HepG2 (cell line): ENCODE measurements at regions not wholly inside any gene's neighbourhood (a gene's known extent, or its start where the extent isn't known, plus 50 kb on each side); places are given as distances from the start of the nearest gene placed in this dataset.

Source experiments
- AGO1 ChIP-seq: fragments of 200-400 bp; formaldehyde crosslinking; IDR thresholded peaks from 2 replicates; pipeline ENCODE4 v1.6.1; 2017; ENCODE audit warnings: mild to moderate bottlenecking, low read depth, low read length, moderate library complexity; ENCODE audit not compliant: poor library complexity, severe bottlenecking
- CTCF ChIP-seq: sonication (generic); formaldehyde crosslinking; IDR thresholded peaks from 2 replicates; pipeline ENCODE4 v1.5.0; 2020; ENCODE audit warnings: mild to moderate bottlenecking, missing genetic modification reagents, moderate library complexity
- HNRNPLL ChIP-seq: fragments of 200-400 bp; formaldehyde crosslinking; IDR thresholded peaks from 2 replicates; pipeline ENCODE4 v1.6.1; 2017; ENCODE audit warnings: mild to moderate bottlenecking, low read depth, low read length; ENCODE audit not compliant: poor library complexity, severe bottlenecking
- HOXA9 ChIP-seq: sonication (generic); formaldehyde crosslinking; IDR thresholded peaks from 2 replicates; pipeline ENCODE4 v1.8.1; 2022; ENCODE audit warnings: missing genetic modification reagents, mild to moderate bottlenecking, moderate library complexity, borderline replicate concordance
- KDM2A ChIP-seq: sonication (generic); formaldehyde crosslinking; IDR thresholded peaks from 2 replicates; pipeline ENCODE4 v1.4.0; 2020; ENCODE audit warnings: low read depth, missing genetic modification reagents, borderline replicate concordance
- MED8 ChIP-seq: sonication (generic); formaldehyde crosslinking; IDR thresholded peaks from 2 replicates; pipeline ENCODE4 v1.8.1; 2023; ENCODE audit warnings: mild to moderate bottlenecking, missing genetic modification reagents; ENCODE audit not compliant: insufficient replicate concordance
- NR2C2 ChIP-seq: sonication (generic); formaldehyde crosslinking; IDR thresholded peaks from 2 replicates; pipeline ENCODE4 v1.4.0; 2020; ENCODE audit warnings: missing genetic modification reagents, mild to moderate bottlenecking, moderate library complexity, borderline replicate concordance
- PATZ1 ChIP-seq: sonication (generic); formaldehyde crosslinking; IDR thresholded peaks from 2 replicates; pipeline ENCODE4 v1.4.0; 2020; ENCODE audit warnings: missing genetic modification reagents
- PAX8 ChIP-seq: sonication (generic); formaldehyde crosslinking; IDR thresholded peaks from 2 replicates; pipeline ENCODE4 v1.8.0; 2022; ENCODE audit warnings: mild to moderate bottlenecking, missing genetic modification reagents, borderline replicate concordance
- RFX1 ChIP-seq: fragments of 450-650 bp; IDR thresholded peaks from 2 replicates; pipeline ENCODE4 v1.6.1; 2017
- SCMH1 ChIP-seq: sonication (generic); formaldehyde crosslinking; IDR thresholded peaks from 2 replicates; pipeline ENCODE4 v1.9.0; 2021; ENCODE audit warnings: missing genetic modification reagents, mild to moderate bottlenecking, borderline replicate concordance
- SMYD3 ChIP-seq: sonication (generic); formaldehyde crosslinking; IDR thresholded peaks from 2 replicates; pipeline ENCODE4 v1.8.1; 2023; ENCODE audit warnings: mild to moderate bottlenecking, missing genetic modification reagents
- XBP1 ChIP-seq: sonication (generic); formaldehyde crosslinking; IDR thresholded peaks from 2 replicates; pipeline ENCODE4 v1.5.0; 2020; ENCODE audit warnings: missing genetic modification reagents
- YY1 ChIP-seq: IDR thresholded peaks from 2 replicates; pipeline ENCODE4 v1.6.1; 2011; ENCODE audit warnings: low read length, low read depth, moderate library complexity, mild to moderate bottlenecking; ENCODE audit not compliant: insufficient read depth, insufficient replicate concordance
- ZBTB1 ChIP-seq: sonication (generic); formaldehyde crosslinking; IDR thresholded peaks from 2 replicates; pipeline ENCODE4 v1.4.0; 2020; ENCODE audit warnings: missing genetic modification reagents, borderline replicate concordance
- ZBTB14 ChIP-seq: sonication (generic); formaldehyde crosslinking; IDR thresholded peaks from 2 replicates; pipeline ENCODE4 v1.4.0; 2020; ENCODE audit warnings: missing genetic modification reagents
- ZBTB46 ChIP-seq: sonication (generic); formaldehyde crosslinking; IDR thresholded peaks from 2 replicates; pipeline ENCODE4 v1.4.0; 2020; ENCODE audit warnings: mild to moderate bottlenecking, missing genetic modification reagents, borderline replicate concordance
- ZMAT3 ChIP-seq: sonication (generic); formaldehyde crosslinking; conservative IDR thresholded peaks from 2 replicates; pipeline ENCODE4 v1.7.0; 2021; ENCODE audit warnings: missing genetic modification reagents
- ZNF121 ChIP-seq: sonication (generic); formaldehyde crosslinking; IDR thresholded peaks from 2 replicates; pipeline ENCODE4 v1.5.0; 2020; ENCODE audit warnings: mild to moderate bottlenecking, missing genetic modification reagents
- ZNF264 ChIP-seq: sonication (generic); formaldehyde crosslinking; IDR thresholded peaks from 2 replicates; pipeline ENCODE4 v1.4.0; 2020; ENCODE audit warnings: missing genetic modification reagents
- ZNF30 ChIP-seq: sonication (generic); formaldehyde crosslinking; IDR thresholded peaks from 2 replicates; pipeline ENCODE4 v1.5.0; 2020; ENCODE audit warnings: mild to moderate bottlenecking, missing genetic modification reagents
- ZNF451 ChIP-seq: sonication (generic); formaldehyde crosslinking; IDR thresholded peaks from 2 replicates; pipeline ENCODE4 v1.5.0; 2020; ENCODE audit warnings: mild to moderate bottlenecking, missing genetic modification reagents
- ZNF557 ChIP-seq: sonication (generic); formaldehyde crosslinking; IDR thresholded peaks from 2 replicates; pipeline ENCODE4 v1.4.0; 2020; ENCODE audit warnings: missing genetic modification reagents
- ZNF580 ChIP-seq: IDR thresholded peaks from 2 replicates; pipeline ENCODE4 v1.6.1; 2016; ENCODE audit warnings: low read depth, borderline replicate concordance
- ZNF619 ChIP-seq: sonication (generic); formaldehyde crosslinking; IDR thresholded peaks from 2 replicates; pipeline ENCODE4 v1.4.0; 2020; ENCODE audit warnings: mild to moderate bottlenecking, missing genetic modification reagents

- TF ChIP-seq ZMAT3 (CRISPR knock-in tag), result no peak
- TF ChIP-seq MED8 (CRISPR knock-in tag), result no peak
- TF ChIP-seq ZBTB1, result no peak
- no peak for TF ChIP-seq HNRNPLL
- no peak for TF ChIP-seq ZBTB46 (CRISPR knock-in tag)
- TF ChIP-seq ZNF30 (CRISPR knock-in tag), result no peak
- no peak for TF ChIP-seq YY1
- TF ChIP-seq ZNF580 (CRISPR knock-in tag), result no peak
- no peak for TF ChIP-seq PAX8
- TF ChIP-seq HOXA9 (CRISPR knock-in tag), result no peak
- TF ChIP-seq ZBTB14 (CRISPR knock-in tag), result no peak
- no peak for TF ChIP-seq ZNF121
- TF ChIP-seq ZNF264 (CRISPR knock-in tag), result 0 out of 2 replicates have a peak, but pooled peaks have one; percentile 17
- no peak for TF ChIP-seq ZNF451
- no peak for TF ChIP-seq KDM2A
- no peak for TF ChIP-seq ZNF557 (CRISPR knock-in tag)
- no peak for TF ChIP-seq RFX1
- TF ChIP-seq NR2C2, result no peak
- TF ChIP-seq XBP1 (CRISPR knock-in tag), result no peak
- TF ChIP-seq SCMH1 (CRISPR knock-in tag), result no peak
- no peak for TF ChIP-seq ZNF619
- TF ChIP-seq AGO1, result no peak
- TF ChIP-seq SMYD3 (CRISPR knock-in tag), result no peak
- TF ChIP-seq CTCF, result no peak
- TF ChIP-seq PATZ1 (CRISPR knock-in tag), result 0 out of 2 replicates have a peak, but pooled peaks have one; percentile 46
Observed at GRCh38 chr16:9316615-9317014, 225.2 kb downstream of the HAPSTR1 start (continued).
